Heart right ventricle (tissue), 16 donors: ENCODE measurements at regions not wholly inside any gene's neighbourhood (a gene's known extent, or its start where the extent isn't known, plus 50 kb on each side); places are given as distances from the start of the nearest gene placed in this dataset.
A peak's percentile ranks its signal among the peaks of the same experiment; 100 is the strongest.
"Not testable (repeated sequence)": the region's sequence is repeated elsewhere in the genome, so short reads cannot be mapped to it uniquely, and the experiment has no call there.

Experiments used
- ATAC-seq, 8 donors: fragments of 200-7000 bp; cut with Tn5 transposase; one replicate each; pipeline ENCODE4 v1.9.1; 2020; ENCODE audit warnings: mild to moderate bottlenecking in 8 of 8, moderate library complexity in 8 of 8, moderate number of reproducible peaks in 1 of 8
- DNase-seq, 2 donors: peaks; one replicate each; pipeline ENCODE4 v3.0.0-alpha.2; 2020
- H3K27ac ChIP-seq, 10 donors: fragments of 200-600 bp; sonication (generic) in 2 of 10; one replicate each; pipeline versions ENCODE4 v1.5.0 to v1.8.0; 2020 to 2022; ENCODE audit warnings: mild to moderate bottlenecking in 3 of 10
- H3K27me3 ChIP-seq, 7 donors: fragments of 200-600 bp; one replicate each; pipeline ENCODE4 v1.8.0; 2021 to 2022; ENCODE audit warnings: mild to moderate bottlenecking in 2 of 7
- H3K36me3 ChIP-seq, 9 donors: fragments of 200-600 bp; sonication (generic) in 1 of 9; one replicate each; pipeline versions ENCODE4 v1.5.0 to v1.8.0; 2020 to 2022; ENCODE audit warnings: mild to moderate bottlenecking in 2 of 9
- H3K4me1 ChIP-seq, 9 donors: fragments of 200-600 bp; sonication (generic) in 1 of 9; one replicate each; pipeline versions ENCODE4 v1.5.0 to v1.8.0; 2020 to 2022; ENCODE audit warnings: mild to moderate bottlenecking in 4 of 9
- H3K4me3 ChIP-seq, 10 donors: fragments of 200-600 bp; sonication (generic) in 2 of 10; one replicate each; pipeline versions ENCODE4 v1.5.0 to v1.8.0; 2020 to 2022; ENCODE audit warnings: mild to moderate bottlenecking in 7 of 10, moderate library complexity in 2 of 10
- H3K9me3 ChIP-seq, 11 donors: fragments of 200-600 bp in 10 of 11; sonication (generic) in 2 of 11; one replicate each; pipeline versions ENCODE4 v1.5.0 to v1.8.0; 2013 to 2022; ENCODE audit warnings: mild to moderate bottlenecking in 2 of 11, control low read depth in 1 of 11, moderate library complexity in 1 of 11
- CTCF ChIP-seq, 9 donors: fragments of 200-600 bp; sonication (generic) in 2 of 9; IDR thresholded peaks; one replicate each; pipeline versions ENCODE4 v1.5.0 to v1.8.0; 2021 to 2022; ENCODE audit warnings: antibody characterized with exemption in 9 of 9, mild to moderate bottlenecking in 5 of 9, moderate library complexity in 1 of 9
- WGBS, 2 donors: extraction: QIAGEN DNeasy Blood & Tissue Kit; methylation state at CpG; one replicate each; pipeline ENCODE4 v1.1.7; 2013; ENCODE audit warnings: inconsistent platforms in 1 of 2; 5-methylcytosine and 5-hydroxymethylcytosine counted together
- intact Hi-C, 10 donors: fragments of 100-400 bp; cut with DNase I; formaldehyde crosslinking; loops; one replicate each; pipeline versions ENCODE4 v1.11.1 to v1.14.2; 2022
- donor health status: Arrhythmogenic right ventricular cardiomyopathy.
- donor health status: ischemic (EF 13 %, LVEDD 7.1; RV severe dilation, severe dysfunction).
- donor health status: healthy with polysubstance abuse.
- donor health status: DM: no; HTN: yes; CAD: no.
- donor health status: DM: no; HTN: no; CAD: no.
- donor health status: ischemic (EF 25% LVEDD 6.9; RV normal size, moderate dysfunction).
- donor health status: ischemic (EF 25% LVEDD 5.7; RV mildly dilated, moderate dysfunction).
- donor health status: healthy.
- donor health status: DM: yes; HTN: yes; CAD: no.
- donor health status: Ischemic cardiomyopathy.
- donor health status: ischemic (EF 35%, LVEDD 5.7; RV mildly dilated, moderate dysfunction).
- donor health status: nonischemic (EF 11% LVEDD 7.7; RV severe dilation, severe dysfunction).
- donor health status: DM: yes; HTN: yes; CAD: no.
- donor health status: PGD.
- donor health status: ischemic (EF 29% LVEDD 5.4; RV normal size, mild dysfunction).
- donor health status: nonischemic (EF 23%, LVEDD 6.1; RV moderate dilation, normal function).

- TF ChIP-seq CTCF (IDR thresholded peaks at IDR 0.05): no peak
- Histone ChIP-seq H3K36me3 (no peaks in the 10 kb centered on the region), H3K9me3 (no peaks in the 10 kb centered on the region), H3K27ac (peak overlapping the region in 4 of 10 donors; percentile 17 to 66 (median 36)), H3K4me3 (no peak overlapping the region), H3K4me1 (peaks cover 0 to 10% (median 0%) of the 10 kb centered on the region in 9 donors), H3K27me3 (no peaks in the 10 kb centered on the region)
- no peak for ATAC-seq
- intact Hi-C loops: no loop called here
- no peak for DNase-seq
Measured at GRCh38 chr3:115402651-115403050, 220.7 kb upstream of the GAP43 start.

GRCh38 chr3:115403786-115404185, 219.5 kb upstream of the GAP43 start:
- Histone ChIP-seq H3K4me3 (no peak overlapping the region), H3K27me3 (no peaks in the 10 kb centered on the region), H3K36me3 (no peaks in the 10 kb centered on the region), H3K9me3 (no peaks in the 10 kb centered on the region), H3K27ac (no peak overlapping the region), H3K4me1 (peaks cover 0 to 10% (median 0%) of the 10 kb centered on the region in 9 donors)
- intact Hi-C loops: no loop called here
- DNase-seq (no peak), ATAC-seq (no peak)
- 40 to 53% methylated on average over 2 of the region's 2 CpGs for WGBS, 2 donors
- no peak for TF ChIP-seq CTCF (IDR thresholded peaks at IDR 0.05)

GRCh38 chr3:115409596-115409995, 213.7 kb upstream of the GAP43 start:
- Histone ChIP-seq H3K36me3 (no peaks in the 10 kb centered on the region), H3K9me3 (no peaks in the 10 kb centered on the region), H3K4me3 (no peak overlapping the region), H3K4me1 (no peaks in the 10 kb centered on the region), H3K27ac (no peak overlapping the region), H3K27me3 (no peaks in the 10 kb centered on the region)
- DNase-seq (no peak), ATAC-seq (no peak)
- TF ChIP-seq CTCF (IDR thresholded peaks at IDR 0.05): no peak
- WGBS, 2 donors: 88 to 91% methylated on average over 5 of the region's 5 CpGs
- intact Hi-C loops: no loop called here

- H3K4me1 ChIP-seq, H3K9me3 ChIP-seq, H3K27ac ChIP-seq, H3K27me3 ChIP-seq, DNase-seq, intact Hi-C loops, H3K36me3 ChIP-seq, ATAC-seq, H3K4me3 ChIP-seq: not testable (repeated sequence)
- 97 to 100% methylated on average over 4 of the region's 4 CpGs for WGBS, 2 donors
Measured at GRCh38 chr3:115414610-115415009, 208.7 kb upstream of the GAP43 start.

GRCh38 chr3:115415246-115415996, 207.9 kb upstream of the GAP43 start:
- no peak for ATAC-seq
- H3K9me3 ChIP-seq: no peaks in the 10 kb centered on the region

More at GRCh38 chr3:115415246-115415996, 207.9 kb upstream of the GAP43 start:
- Histone ChIP-seq H3K4me1 (no peaks in the 10 kb centered on the region), H3K27ac (no peak overlapping the region), H3K36me3 (no peaks in the 10 kb centered on the region), H3K4me3 (no peak overlapping the region), H3K27me3 (no peaks in the 10 kb centered on the region)
- intact Hi-C loops: no loop called here
- no peak for TF ChIP-seq CTCF (IDR thresholded peaks at IDR 0.05)
- WGBS, 2 donors: 95% methylated on average over 4 of the region's 4 CpGs
- DNase-seq: no peak
